ENCODE measurements at regions not wholly inside any gene's neighbourhood (a gene's known extent, or its start where the extent isn't known, plus 50 kb on each side); places are given as distances from the start of the nearest gene placed in this dataset.

GRCh38 chr5:112653638-112654205, 84.0 kb upstream of the APC start:
- intact Hi-C loops (cut with micrococcal nuclease): no loop called here

DNA sequence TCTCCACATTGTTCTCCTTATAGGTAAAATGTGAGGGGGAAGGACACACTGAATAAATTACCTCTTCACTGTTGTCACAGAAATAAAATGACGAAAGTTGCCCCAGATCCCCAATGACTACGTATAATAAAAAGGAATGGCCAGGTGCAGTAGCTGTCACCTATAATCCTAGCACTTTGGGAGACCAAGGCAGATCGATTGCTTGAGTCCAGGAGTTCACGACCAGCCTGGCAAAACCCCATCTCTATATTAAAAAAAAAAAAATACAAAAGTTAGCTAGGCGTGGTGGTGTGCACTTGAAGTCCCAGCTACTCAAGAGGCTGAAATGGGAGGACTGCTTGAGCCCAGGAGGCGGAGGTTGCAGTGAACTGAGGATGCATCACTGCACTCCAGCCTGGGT, 82.2 kb upstream of the APC start:
- intact Hi-C loops (cut with micrococcal nuclease): no loop called here

DNA sequence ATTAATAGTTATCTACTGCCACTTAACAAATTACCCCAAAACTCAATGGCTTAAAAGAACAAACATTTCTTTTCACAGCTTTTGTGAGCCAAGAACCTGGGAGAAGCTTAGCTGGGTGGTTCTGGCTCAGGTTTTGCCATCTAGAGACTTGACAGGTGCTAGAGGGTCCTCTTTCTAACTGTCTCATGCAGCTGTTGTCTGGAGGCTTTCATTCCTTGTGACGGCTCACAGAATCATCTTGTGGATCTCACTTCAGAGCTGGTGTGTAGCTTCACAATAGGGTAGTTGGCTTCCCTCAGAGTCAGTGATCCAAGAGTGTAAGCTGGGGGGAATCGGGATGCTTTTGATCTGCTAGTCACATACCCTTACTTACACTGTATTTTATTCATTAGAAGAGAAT, 81.2 kb upstream of the APC start:
- intact Hi-C loops (cut with micrococcal nuclease): no loop called here

GRCh38 chr5:112657804-112658203, 79.9 kb upstream of the APC start:
- intact Hi-C loops (cut with micrococcal nuclease): no loop called here

DNA sequence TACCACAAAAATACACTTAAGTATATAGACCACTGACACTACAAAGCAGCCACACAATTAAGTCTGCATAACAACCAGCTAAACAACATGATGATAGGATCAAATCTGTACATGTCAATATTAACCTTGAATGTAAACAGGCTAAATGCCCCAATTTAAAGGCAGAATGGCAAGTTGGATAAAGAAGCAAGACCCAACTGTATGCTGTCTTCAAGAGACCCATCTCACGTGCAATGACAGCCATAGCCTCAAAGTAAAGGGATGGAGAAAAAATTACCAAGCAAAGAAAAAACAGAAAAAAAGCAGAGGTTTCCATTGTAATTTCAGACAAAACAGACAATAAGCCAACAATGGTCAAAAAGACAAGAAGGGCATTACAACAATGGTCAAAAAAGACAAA, 77.3 kb upstream of the APC start:
- intact Hi-C loops (cut with micrococcal nuclease): no loop called here

- intact Hi-C loops (cut with micrococcal nuclease): no loop called here
Observed at GRCh38 chr5:112663146-112663545, 74.5 kb upstream of the APC start.

DNA sequence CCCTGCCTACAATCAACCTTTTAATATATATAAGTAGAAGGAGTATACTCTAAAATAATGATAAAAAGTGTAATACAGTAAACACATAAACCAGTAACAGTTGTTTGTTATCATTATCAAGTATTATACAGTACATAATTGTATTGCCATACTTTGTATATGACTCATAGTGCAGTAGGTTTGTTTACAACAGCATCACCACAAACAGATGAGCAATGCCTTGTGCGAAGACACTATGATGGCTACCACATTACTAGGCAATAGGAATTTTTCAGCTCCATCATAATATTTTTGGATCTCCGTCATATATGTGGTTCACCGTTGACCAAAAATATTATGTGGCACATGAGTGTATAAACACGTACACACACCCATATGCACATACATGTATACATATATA, 69.7 kb upstream of the APC start:
- intact Hi-C loops (cut with micrococcal nuclease): no loop called here

GRCh38 chr5:112668911-112669310, 68.8 kb upstream of the APC start:
- intact Hi-C loops (cut with micrococcal nuclease): no loop called here

DNA sequence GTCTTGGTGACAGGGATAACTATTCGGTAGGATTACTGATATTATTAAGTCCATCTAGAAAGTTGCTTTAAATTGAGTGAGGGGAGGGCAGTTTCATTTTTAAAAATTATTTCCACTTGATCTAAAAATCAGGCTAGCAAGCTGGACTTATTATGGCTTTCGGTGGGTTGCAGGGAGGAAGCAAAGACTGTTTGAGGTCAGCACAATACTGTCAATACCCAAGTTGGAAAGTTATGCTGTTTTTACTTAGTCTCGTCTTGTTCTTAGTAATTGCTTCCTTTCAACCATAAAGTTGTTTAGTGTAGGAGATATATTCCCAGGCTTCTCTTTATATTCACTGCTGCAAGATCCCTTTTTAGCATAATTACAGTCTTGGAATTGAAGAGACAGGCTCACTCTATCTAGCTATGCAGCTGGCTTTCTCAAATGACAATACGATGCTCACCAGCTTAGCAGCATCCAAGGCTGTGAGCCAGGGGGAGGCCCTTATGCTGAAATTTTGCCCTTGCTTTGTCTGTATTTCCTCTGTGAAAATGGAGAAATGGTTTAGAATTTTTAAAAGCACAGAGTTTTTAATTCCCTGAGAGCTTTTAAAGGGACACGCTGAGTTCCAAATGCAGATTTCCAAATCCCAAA, 68.2 kb upstream of the APC start:
- intact Hi-C loops (cut with micrococcal nuclease): no loop called here

DNA sequence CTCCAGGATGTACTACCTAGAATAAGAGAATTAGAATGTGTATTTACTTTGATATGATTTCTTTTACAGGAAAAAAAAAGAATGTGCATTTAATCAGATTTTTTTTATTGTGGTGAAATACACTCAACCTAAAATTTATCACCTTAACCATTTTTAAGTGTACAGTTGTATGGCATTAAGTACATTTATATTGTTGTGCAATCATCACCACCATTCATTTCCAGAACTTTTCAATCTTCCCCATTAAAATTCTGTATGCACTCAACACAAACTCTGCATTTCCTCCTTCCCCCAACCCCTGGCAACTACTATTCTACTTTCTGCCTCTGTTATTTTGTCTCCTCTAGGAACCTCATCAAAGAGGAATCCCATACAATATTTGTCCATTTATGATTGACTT, 66.0 kb upstream of the APC start:
- intact Hi-C loops (cut with micrococcal nuclease): no loop called here

DNA sequence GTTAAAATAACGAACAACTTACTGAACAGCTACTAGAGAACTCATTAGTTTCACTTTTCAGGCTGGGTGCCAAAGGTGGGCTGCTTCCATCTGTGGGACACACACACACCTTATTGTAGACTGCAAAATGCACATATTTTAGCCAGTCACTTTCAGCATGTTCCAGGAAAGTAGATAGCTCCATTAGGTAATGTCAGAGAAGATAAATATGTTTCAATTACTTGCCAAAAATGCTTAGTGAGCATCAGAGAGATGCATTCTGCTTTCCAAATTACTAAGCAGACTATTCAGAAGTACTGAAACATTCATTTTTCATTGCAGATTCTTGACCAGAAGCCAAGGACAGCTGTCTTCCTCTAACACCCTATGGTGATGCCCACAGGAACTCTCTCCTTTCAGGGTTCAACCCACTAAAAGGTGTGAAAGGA, 56.2 kb upstream of the APC start:
- intact Hi-C loops (cut with micrococcal nuclease): no loop called here

GRCh38 chr5:112682621-112683061, 55.0 kb upstream of the APC start:
- intact Hi-C loops (cut with micrococcal nuclease): no loop called here

DNA sequence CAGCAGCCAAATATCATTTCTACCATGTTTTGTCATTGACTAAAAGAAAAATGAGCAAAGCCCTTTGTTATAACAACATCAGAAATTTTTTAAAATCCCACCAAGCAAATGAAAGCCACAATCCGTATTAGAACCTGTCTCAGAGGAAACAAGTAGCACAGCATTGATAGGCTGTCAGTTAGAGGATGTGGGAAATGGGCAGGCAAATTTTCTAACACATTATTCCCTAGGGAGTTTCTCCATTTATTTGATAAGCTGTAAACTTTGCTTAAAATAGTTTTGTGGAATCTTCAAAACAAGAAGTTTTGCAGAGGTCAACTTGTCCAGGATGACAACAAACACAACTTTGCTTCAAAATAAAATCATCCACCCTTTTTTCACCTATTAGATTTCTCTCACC, 53.6 kb upstream of the APC start:
- intact Hi-C loops (cut with micrococcal nuclease): no loop called here

DNA sequence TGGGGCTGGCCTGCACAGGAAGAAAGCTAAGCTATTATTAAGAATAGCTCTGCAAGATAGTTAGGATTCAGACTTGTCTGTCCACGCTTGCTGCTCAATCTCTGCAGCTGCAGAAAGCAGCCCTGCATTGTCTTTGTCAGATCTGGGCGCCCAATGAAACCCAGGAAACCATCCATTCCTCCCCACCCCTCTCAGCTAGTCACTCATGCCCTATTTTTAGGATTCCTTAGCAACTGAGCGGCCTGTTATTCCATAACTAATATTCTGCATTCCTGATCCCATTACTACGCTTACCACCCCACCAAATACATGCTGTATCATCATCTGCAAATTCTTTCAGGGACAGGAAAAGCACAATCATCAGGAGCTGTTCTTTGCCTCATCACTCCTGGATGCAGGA, 52.9 kb upstream of the APC start:
- intact Hi-C loops (cut with micrococcal nuclease): no loop called here

GRCh38 chr5:112685386-112685785, 52.3 kb upstream of the APC start:
- intact Hi-C loops (cut with micrococcal nuclease): no loop called here

DNA sequence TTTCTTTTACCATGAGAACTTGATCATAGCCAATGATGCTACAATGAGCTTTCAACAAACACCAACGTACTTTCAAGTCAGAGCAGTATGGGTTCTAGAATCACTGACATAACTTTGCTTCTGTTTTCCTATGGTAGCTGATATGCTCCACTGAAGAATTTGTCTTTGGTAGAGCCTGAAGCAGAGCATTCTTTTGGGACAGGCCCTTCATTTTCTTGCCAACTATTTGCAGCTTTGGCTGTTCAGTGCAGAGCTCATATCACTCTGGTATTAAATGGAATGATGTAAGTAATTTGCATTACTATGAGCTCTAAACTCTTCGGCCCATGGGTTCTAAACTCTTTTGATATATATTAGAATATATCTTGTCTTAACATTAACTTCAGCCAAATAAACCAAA, 51.8 kb upstream of the APC start:
- intact Hi-C loops (cut with micrococcal nuclease): no loop called here

GRCh38 chr5:112686675-112687074, 51.0 kb upstream of the APC start:
- intact Hi-C loops (cut with micrococcal nuclease): no loop called here

DNA sequence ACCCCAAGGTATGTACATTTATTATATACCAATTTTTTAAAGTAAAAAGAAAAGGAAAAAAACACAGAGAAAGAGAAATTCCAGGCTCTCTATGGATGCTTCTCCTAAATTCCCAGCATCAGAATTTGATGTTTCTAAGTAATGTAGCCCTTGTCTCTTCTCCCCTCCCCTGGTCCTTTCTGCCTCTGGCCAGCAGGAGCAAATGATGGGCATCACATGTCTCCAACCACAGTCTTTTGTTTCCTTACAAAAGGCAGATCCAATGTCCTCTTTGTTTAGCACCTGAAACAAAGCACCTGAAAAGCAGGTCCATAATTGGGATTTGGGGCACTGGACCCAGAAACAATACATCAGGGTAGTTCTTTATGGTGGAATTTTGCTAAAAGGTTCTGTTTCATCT, 50.4 kb upstream of the APC start:
- intact Hi-C loops (cut with micrococcal nuclease): no loop called here

Data from T-helper 2 cell treated with Interferon-gamma antibody and Interleukin-4, amounts not matched to agents 100 ng/mL and 5 ng/mL, for 36 hours (primary cell).